Immature natural killer cell (primary cell): ENCODE measurements at regions not wholly inside any gene's neighbourhood (a gene's known extent, or its start where the extent isn't known, plus 50 kb on each side); places are given as distances from the start of the nearest gene placed in this dataset.
"Not testable (repeated sequence)": the region's sequence is repeated elsewhere in the genome, so short reads cannot be mapped to it uniquely, and the experiment has no call there.

Source experiments
- DNase-seq, 3 donors: peaks; one replicate each; pipeline ENCODE4 v3.0.0; 2022; ENCODE audit warnings: mixed read lengths in 1 of 3
- H3K27ac Mint-ChIP-seq, 6 donors: one replicate each; pipeline ENCODE4 v1.8.0; 2020; ENCODE audit warnings: mixed read lengths in 6 of 6, mild to moderate bottlenecking in 5 of 6, inconsistent platforms in 4 of 6, moderate library complexity in 3 of 6
- H3K27me3 Mint-ChIP-seq, 3 donors: one replicate each; pipeline ENCODE4 v1.8.0; 2020 to 2021; ENCODE audit warnings: low read depth in 3 of 3, mild to moderate bottlenecking in 3 of 3, mixed read lengths in 3 of 3, moderate library complexity in 3 of 3, inconsistent platforms in 1 of 3
- H3K36me3 Mint-ChIP-seq, 3 donors: one replicate each; pipeline ENCODE4 v1.8.0; 2020; ENCODE audit warnings: mixed read lengths in 3 of 3, inconsistent platforms in 2 of 3, mild to moderate bottlenecking in 2 of 3
- H3K4me1 Mint-ChIP-seq, 2 donors: one replicate each; pipeline ENCODE4 v1.8.0; 2020; ENCODE audit warnings: inconsistent platforms in 2 of 2, mild to moderate bottlenecking in 2 of 2, mixed read lengths in 2 of 2, moderate library complexity in 1 of 2
- H3K4me3 Mint-ChIP-seq, 5 donors: one replicate each; pipeline ENCODE4 v1.8.0; 2020; ENCODE audit warnings: mild to moderate bottlenecking in 5 of 5, mixed read lengths in 5 of 5, inconsistent platforms in 3 of 5, moderate library complexity in 3 of 5
- H3K9me3 Mint-ChIP-seq, 6 donors: one replicate each; pipeline ENCODE4 v1.8.0; 2020; ENCODE audit warnings: mild to moderate bottlenecking in 6 of 6, mixed read lengths in 6 of 6, inconsistent platforms in 4 of 6, moderate library complexity in 3 of 6

DNA sequence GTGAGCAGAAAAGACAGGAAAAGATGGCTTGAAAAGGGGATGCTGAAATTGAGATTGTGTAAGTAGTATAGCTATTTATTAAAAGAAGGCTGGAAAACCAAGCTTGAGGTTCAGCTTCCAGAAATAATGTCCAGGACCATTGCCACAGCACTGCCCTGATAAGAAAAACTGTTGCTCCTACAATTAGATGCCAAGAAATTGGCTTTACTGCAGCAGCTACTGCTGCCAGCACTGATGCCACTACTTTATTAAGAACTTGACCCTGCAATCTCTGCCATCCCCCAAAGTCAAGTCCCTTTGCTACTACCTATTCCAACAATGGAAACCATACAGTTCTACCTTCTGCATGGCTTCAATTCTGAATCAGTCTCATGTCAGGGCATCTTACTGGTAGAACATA is 130.0 kb upstream of the VAMP7 start:
- Mint-ChIP-seq H3K4me3 (no peak overlapping the region), H3K27ac (no peak overlapping the region), H3K4me1 (no peaks in the 10 kb centered on the region), H3K36me3 (no peaks in the 10 kb centered on the region), H3K27me3 (peaks cover 0 to 3% (median 2%) of the 10 kb centered on the region in 3 donors), H3K9me3 (no peaks in the 10 kb centered on the region)
- no peak for DNase-seq

DNA sequence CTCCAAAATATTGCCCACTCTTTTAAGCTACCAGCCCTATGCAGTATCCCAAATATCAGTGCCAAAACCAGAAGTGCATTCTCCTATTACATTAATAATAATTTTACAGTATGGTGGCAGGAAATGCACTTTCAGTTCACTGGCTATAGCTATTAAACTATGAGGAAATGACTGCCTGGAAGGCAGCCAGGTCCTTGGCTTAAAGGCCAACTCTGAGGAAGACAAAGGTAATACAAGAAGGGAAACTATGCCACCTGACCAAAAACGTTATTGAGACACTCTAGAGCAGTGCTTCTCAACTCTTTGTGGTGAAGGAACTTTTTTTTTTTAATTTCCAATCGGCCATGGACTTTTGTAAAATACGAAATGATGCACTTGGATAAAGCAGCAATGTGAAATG is 133.6 kb upstream of the VAMP7 start:
- peaks cover 0 to 2% (median 0%) of the 10 kb centered on the region in 6 donors for H3K9me3 Mint-ChIP-seq
- no peak overlapping the region for H3K4me3 Mint-ChIP-seq
- no peak overlapping the region for H3K27ac Mint-ChIP-seq
- no peaks in the 10 kb centered on the region for H3K4me1 Mint-ChIP-seq
- H3K27me3 Mint-ChIP-seq, result peaks cover 2 to 5% (median 3%) of the 10 kb centered on the region in 3 donors
- H3K36me3 Mint-ChIP-seq, result no peaks in the 10 kb centered on the region
- no peak for DNase-seq

DNA sequence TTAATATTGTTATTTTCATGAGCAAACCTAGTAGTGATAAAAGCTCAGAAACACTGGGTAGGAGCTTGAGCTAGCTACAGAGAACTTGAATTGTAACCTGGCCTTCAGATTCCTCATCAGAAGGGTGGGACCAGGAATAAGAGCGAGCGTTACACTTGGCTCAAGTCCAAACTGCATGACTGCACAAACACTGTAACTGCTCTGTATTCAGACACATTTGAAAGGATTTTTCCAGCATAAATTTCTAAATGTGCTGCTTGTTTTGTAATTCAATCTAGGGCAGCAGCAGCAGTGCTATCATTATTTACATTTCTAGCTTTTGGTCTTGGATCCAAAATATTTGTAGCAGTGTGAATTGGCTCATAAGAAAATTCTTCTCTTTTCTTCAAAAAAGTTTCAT is 133.0 kb upstream of the TMLHE start:
- DNase-seq, result no peak
- Mint-ChIP-seq H3K9me3 (peaks cover 0 to 3% (median 2%) of the 10 kb centered on the region in 6 donors), H3K27ac (no peak overlapping the region), H3K27me3 (peaks cover 2 to 5% (median 3%) of the 10 kb centered on the region in 3 donors), H3K36me3 (no peaks in the 10 kb centered on the region), H3K4me3 (no peak overlapping the region), H3K4me1 (no peaks in the 10 kb centered on the region)

DNA sequence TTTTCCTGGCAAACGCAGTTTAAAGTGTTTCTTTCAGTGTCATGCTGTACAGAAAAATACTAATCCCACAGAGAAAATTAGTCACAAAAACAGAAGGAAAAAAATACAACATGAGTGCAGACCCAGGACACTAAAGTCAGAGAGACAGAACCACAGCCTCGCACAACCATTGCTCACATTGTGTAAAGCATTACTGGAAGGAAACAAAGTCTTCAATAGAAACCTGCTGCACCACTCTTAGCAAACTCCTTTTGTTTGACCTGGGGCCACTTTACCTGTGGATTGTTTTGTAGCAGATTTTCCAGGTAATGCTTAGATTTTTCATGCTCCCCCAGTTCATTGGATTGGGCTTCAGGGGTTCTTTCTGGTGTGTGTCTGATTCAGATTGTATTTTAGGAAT is 131.8 kb upstream of the TMLHE start:
- H3K4me1 Mint-ChIP-seq, result no peaks in the 10 kb centered on the region
- H3K4me3 Mint-ChIP-seq, result no peak overlapping the region
- H3K27ac Mint-ChIP-seq, result no peak overlapping the region
- peaks cover 0 to 9% (median 4%) of the 10 kb centered on the region in 6 donors for H3K9me3 Mint-ChIP-seq
- no peaks in the 10 kb centered on the region for H3K36me3 Mint-ChIP-seq
- no peak for DNase-seq
- peaks cover 2 to 8% (median 2%) of the 10 kb centered on the region in 3 donors for H3K27me3 Mint-ChIP-seq

DNA sequence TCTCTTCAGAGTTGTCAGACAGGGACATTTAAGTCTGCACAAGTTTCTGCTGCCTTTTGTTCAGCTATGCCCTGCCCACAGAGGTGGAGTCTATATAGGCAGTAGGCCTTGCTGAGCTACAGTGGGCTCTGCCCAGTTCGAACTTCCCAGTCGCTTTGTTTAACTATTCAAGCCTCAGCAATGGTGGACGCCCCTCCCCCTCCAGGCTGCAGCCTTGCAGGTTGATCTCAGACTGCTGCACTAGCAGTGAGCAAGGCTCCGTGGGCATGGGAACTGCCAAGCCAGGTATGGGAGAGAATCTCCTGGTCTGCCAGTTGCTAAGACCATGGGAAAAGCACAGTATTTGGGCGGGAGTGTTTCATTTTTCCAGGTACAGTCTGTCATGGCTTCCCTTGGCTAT is 115.6 kb upstream of the TMLHE start:
- H3K27me3 Mint-ChIP-seq, H3K4me1 Mint-ChIP-seq, H3K36me3 Mint-ChIP-seq, H3K27ac Mint-ChIP-seq, H3K4me3 Mint-ChIP-seq, DNase-seq: not testable (repeated sequence)
- peaks cover 0 to 17% (median 4%) of the 10 kb centered on the region in 6 donors for H3K9me3 Mint-ChIP-seq

DNA sequence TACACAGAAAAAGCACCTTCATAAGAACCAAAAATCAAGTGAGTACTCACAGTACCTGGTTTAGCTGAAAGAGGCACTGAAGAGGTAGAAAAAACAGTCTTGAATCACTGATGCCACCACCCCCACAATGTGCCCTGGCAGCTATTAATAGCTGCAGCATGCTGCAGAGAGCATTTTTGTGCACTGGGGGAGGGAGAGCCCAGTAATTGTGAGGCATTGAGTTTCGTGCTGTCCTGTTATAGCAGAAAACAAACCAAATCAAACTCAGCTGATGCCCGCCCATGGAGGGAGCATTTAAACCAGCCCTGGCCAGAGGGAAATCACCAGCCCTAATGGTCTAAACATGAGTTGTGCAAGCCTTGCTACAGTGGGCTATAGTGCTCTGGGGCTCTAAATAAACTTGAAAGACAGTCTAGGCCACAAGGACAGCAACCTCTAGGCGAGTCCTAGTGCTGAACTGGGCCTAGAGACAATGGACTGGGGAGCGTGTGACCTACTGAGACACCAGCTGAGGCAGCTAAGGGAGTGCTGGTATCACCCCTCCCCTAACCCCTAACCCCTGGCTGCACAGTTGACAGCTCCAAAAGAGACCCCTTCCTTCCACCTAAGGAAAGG is 106.3 kb upstream of the TMLHE start:
- H3K27ac Mint-ChIP-seq, result no peak overlapping the region
- H3K9me3 Mint-ChIP-seq, result peaks cover 0 to 14% (median 7%) of the 10 kb centered on the region in 6 donors
- no peaks in the 10 kb centered on the region for H3K4me1 Mint-ChIP-seq

DNA sequence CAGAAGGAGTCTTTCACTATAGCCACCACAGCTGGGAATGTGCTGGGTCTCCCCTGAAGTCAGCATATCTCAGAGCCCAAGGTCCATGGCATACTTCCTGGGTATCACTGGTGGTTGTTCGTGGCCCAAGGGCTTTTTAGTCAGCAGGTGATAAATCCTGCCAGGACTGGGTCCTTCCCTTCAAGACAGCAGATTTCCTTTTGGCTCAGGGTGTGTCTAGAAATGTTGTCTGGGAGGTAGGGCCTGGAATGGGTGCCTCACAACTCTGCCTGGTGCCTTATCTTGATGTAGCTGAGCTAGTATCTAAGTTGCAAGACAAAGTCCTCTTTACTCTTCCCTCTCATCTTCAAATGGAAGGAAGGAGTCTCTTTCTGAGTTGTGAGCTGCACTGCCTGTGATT is 102.4 kb upstream of the TMLHE start:
- Mint-ChIP-seq H3K27me3 (peaks cover 0 to 11% (median 5%) of the 10 kb centered on the region in 3 donors), H3K9me3 (peaks cover 0 to 28% (median 19%) of the 10 kb centered on the region in 6 donors), H3K27ac (no peak overlapping the region), H3K36me3 (no peaks in the 10 kb centered on the region), H3K4me1 (no peaks in the 10 kb centered on the region), H3K4me3 (no peak overlapping the region)
- no peak for DNase-seq

More for the DNA sequence above, 106.3 kb upstream of the TMLHE start:
- no peak for DNase-seq
- Mint-ChIP-seq H3K27me3 (peaks cover 0 to 9% (median 0%) of the 10 kb centered on the region in 3 donors), H3K4me3 (no peak overlapping the region), H3K36me3 (no peaks in the 10 kb centered on the region)

DNA sequence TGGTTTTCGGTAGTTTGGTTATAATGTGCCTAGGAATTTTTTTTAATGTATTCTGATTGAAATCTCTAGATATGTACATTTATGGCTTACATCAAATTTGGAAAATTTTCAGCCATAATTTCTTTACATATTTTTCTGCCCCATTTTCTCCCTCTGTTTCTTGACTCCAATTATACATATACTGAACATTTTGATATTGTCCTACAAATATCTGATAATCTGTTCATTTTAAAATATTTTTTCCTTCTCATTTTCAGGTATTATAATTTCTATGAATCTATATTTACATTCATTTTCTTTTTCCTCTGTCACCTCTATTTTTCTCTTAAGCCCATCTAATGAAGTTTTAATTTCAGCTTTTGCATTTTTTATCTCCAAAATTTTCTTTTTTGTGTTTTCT is 82.7 kb upstream of the TMLHE start:
- H3K27me3 Mint-ChIP-seq, result peaks cover 0 to 3% (median 3%) of the 10 kb centered on the region in 3 donors
- DNase-seq, result no peak
- H3K27ac Mint-ChIP-seq, result no peak overlapping the region
- no peak overlapping the region for H3K4me3 Mint-ChIP-seq
- H3K4me1 Mint-ChIP-seq, result no peaks in the 10 kb centered on the region
- peaks cover 0 to 5% (median 0%) of the 10 kb centered on the region in 3 donors for H3K36me3 Mint-ChIP-seq
- H3K9me3 Mint-ChIP-seq, result peaks cover 2 to 7% (median 4%) of the 10 kb centered on the region in 6 donors

DNA sequence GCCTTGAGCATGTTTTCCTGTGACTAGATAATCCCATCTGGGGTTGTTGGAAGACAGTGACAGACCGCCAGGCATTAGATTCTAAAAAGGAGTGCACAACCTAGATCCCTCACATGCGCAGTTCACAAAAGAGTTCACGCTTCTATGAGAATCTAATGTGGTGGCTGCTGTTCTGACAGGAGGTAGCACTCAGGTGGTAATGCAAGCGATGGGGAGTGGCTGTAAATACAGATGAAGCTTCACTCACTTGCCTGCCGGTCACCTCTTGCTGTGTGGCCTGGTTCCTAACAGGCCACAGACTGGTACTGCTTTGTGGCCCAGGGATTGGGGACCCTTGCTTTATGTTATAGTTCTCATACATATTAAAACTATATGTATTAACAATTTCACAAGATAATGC is 81.9 kb upstream of the TMLHE start:
- no peaks in the 10 kb centered on the region for H3K4me1 Mint-ChIP-seq
- no peak overlapping the region for H3K27ac Mint-ChIP-seq
- peaks cover 0 to 5% (median 0%) of the 10 kb centered on the region in 3 donors for H3K36me3 Mint-ChIP-seq
- peaks cover 0 to 3% (median 3%) of the 10 kb centered on the region in 3 donors for H3K27me3 Mint-ChIP-seq
- H3K4me3 Mint-ChIP-seq, result no peak overlapping the region
- H3K9me3 Mint-ChIP-seq, result peaks cover 2 to 6% (median 4%) of the 10 kb centered on the region in 6 donors
- no peak for DNase-seq

DNA sequence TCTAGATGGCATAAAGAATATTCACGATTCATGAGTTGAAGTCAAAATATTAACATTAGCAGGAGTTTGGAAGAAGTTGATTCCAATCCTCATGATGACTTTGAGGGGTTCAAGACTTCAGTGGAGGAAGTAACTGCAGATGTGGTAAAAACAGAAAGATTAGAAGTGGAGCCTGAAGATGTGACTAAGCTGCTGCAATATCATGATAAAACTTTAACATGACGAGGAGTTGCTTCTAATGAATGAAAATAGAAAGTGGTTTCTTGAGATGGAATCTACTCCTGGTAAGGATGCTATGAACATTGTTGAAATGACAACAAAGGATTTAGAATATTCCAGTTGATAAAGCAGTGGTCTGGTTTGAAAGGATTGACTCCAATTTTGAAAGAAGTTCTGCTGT is 70.1 kb upstream of the TMLHE start:
- peaks cover 0 to 5% (median 2%) of the 10 kb centered on the region in 3 donors for H3K27me3 Mint-ChIP-seq
- H3K4me3 Mint-ChIP-seq, result no peak overlapping the region
- DNase-seq, result no peak
- no peaks in the 10 kb centered on the region for H3K9me3 Mint-ChIP-seq
- no peak overlapping the region for H3K27ac Mint-ChIP-seq
- H3K36me3 Mint-ChIP-seq, result no peaks in the 10 kb centered on the region
- no peaks in the 10 kb centered on the region for H3K4me1 Mint-ChIP-seq

DNA sequence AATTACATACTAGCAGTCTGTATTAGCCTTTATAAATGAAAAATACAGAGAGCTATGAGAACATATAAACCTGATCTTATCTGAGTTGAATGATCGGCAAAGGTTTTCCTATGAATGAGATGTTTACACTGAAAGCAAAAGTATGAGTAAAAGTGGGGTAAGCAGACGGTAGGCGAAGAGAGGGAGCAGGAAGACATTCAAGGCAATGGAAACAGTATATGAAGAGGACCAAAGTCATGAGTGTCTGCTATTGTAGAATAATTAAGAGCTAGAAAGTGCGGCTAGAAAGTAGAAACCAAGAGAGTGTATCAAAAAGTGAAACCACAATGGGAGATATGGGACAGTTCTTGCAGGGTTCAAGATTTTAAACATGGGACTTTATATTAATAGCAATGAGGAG is 67.0 kb upstream of the TMLHE start:
- Mint-ChIP-seq H3K36me3 (no peaks in the 10 kb centered on the region), H3K27ac (no peak overlapping the region), H3K9me3 (no peaks in the 10 kb centered on the region), H3K27me3 (peaks cover under 1 to 5% (median 2%) of the 10 kb centered on the region in 3 donors), H3K4me3 (no peak overlapping the region), H3K4me1 (no peaks in the 10 kb centered on the region)
- no peak for DNase-seq

DNA sequence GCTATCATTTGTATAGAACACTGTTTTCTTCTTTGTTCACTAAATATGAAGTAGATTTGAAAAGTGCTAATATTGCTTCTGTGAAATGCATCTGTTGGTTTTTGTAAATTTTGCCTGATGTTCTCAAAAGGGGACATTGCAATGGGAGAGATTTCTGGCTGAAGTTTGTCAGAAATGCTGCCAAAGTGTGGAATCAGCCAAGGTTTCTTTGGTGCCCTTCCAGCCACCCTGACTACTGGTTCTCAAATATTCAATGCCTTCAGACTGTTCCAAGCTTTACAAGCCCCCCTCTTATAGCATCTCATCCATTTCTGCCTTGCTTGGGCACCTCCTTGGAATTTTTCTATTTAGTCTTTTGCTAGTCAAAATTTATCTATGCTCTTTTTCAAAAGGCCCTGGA is 60.6 kb upstream of the TMLHE start:
- H3K4me1 Mint-ChIP-seq, result no peaks in the 10 kb centered on the region
- peaks cover 0 to 2% (median 0%) of the 10 kb centered on the region in 6 donors for H3K9me3 Mint-ChIP-seq
- no peaks in the 10 kb centered on the region for H3K36me3 Mint-ChIP-seq
- no peak for DNase-seq
- H3K4me3 Mint-ChIP-seq, result no peak overlapping the region
- no peak overlapping the region for H3K27ac Mint-ChIP-seq
- peaks cover 0 to 7% (median 5%) of the 10 kb centered on the region in 3 donors for H3K27me3 Mint-ChIP-seq

DNA sequence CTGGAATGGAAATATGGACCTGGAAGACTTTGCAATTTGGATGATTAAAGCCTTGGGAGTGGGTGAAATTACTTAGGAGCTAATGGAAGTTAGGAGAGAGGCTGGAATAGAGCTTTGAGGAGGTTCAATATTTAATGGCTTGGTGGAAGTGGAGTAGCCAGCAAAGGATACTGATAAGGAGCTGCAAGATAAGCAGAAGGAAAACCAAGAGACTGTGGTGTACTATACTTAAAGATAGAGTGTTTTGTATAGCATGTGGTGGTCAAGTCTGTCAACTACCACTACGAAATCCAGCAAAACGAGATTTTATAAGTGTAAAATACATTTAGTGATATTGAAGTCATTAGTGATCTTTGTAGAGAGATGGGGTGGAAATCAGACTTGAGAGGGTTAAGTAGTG is 54.0 kb upstream of the TMLHE start:
- no peaks in the 10 kb centered on the region for H3K4me1 Mint-ChIP-seq

More for the DNA sequence above, 54.0 kb upstream of the TMLHE start:
- DNase-seq, result no peak
- Mint-ChIP-seq H3K27me3 (peaks cover 0 to 3% (median 0%) of the 10 kb centered on the region in 3 donors), H3K4me3 (no peak overlapping the region), H3K9me3 (peaks cover 0 to 14% (median 4%) of the 10 kb centered on the region in 6 donors), H3K36me3 (no peaks in the 10 kb centered on the region), H3K27ac (no peak overlapping the region)
